DND-41 (cell line): ENCODE measurements at regions not wholly inside any gene's neighbourhood (a gene's known extent, or its start where the extent isn't known, plus 50 kb on each side); places are given as distances from the start of the nearest gene placed in this dataset.
A peak's percentile ranks its signal among the peaks of the same experiment; 100 is the strongest.

Experiments
- ATAC-seq: fragments of 200-7000 bp; cut with Tn5 transposase; 3 replicates; pipeline ENCODE4 v1.9.1; 2021; ENCODE audit warnings: low read depth; ENCODE audit not compliant: insufficient read depth
- DNase-seq: peaks from one replicate; pipeline ENCODE4 v3.0.0-alpha.2; 2020
- H2AFZ ChIP-seq: 2 replicates; pipeline ENCODE4 v1.6.0; 2012; ENCODE audit warnings: low read depth, low read length
- H3K27ac ChIP-seq: 2 replicates; pipeline ENCODE4 v1.5.1; 2012; ENCODE audit warnings: low read length, inconsistent platforms
- H3K27me3 ChIP-seq: fragments of 200-600 bp; sonication (generic); 2 replicates; pipeline ENCODE4 v1.6.0; 2012; ENCODE audit warnings: low read length, mild to moderate bottlenecking, inconsistent platforms; ENCODE audit not compliant: insufficient read depth, poor library complexity
- H3K36me3 ChIP-seq: 2 replicates; pipeline ENCODE4 v1.5.1; 2012; ENCODE audit warnings: low read length, inconsistent platforms; ENCODE audit not compliant: insufficient read depth
- H3K4me1 ChIP-seq: 2 replicates; pipeline ENCODE4 v1.5.1; 2012; ENCODE audit warnings: mild to moderate bottlenecking, low read length; ENCODE audit not compliant: insufficient read depth
- H3K4me2 ChIP-seq: 2 replicates; pipeline ENCODE4 v1.6.0; 2012; ENCODE audit warnings: mild to moderate bottlenecking, moderate library complexity, low read length, inconsistent platforms; ENCODE audit not compliant: insufficient read depth
- H3K4me3 ChIP-seq, 2 experiments: fragments of 200-600 bp in 1 of 2; shearing (Covaris generic) in 1 of 2; 2 replicates each; pipeline ENCODE4 v1.5.1; 2012 to 2016; ENCODE audit warnings: inconsistent platforms in 2 of 2, low read length in 2 of 2, mild to moderate bottlenecking in 2 of 2, low read depth in 1 of 2, moderate library complexity in 1 of 2
- H3K79me2 ChIP-seq: 2 replicates; pipeline ENCODE4 v1.6.0; 2012; ENCODE audit warnings: low read length, inconsistent platforms; ENCODE audit not compliant: insufficient read depth
- H3K9ac ChIP-seq: 2 replicates; pipeline ENCODE4 v1.6.0; 2012; ENCODE audit warnings: low read depth, mild to moderate bottlenecking, inconsistent platforms, low read length, moderate library complexity
- H3K9me3 ChIP-seq: 2 replicates; pipeline ENCODE4 v1.5.1; 2012; ENCODE audit warnings: low read length, moderate library complexity, mild to moderate bottlenecking, inconsistent platforms; ENCODE audit not compliant: insufficient read depth, severe bottlenecking
- H4K20me1 ChIP-seq: 2 replicates; pipeline ENCODE4 v1.6.0; 2012; ENCODE audit warnings: low read length; ENCODE audit not compliant: insufficient read depth
- CTCF ChIP-seq: IDR thresholded peaks from 2 replicates; pipeline ENCODE4 v1.5.1; 2012; ENCODE audit warnings: borderline replicate concordance, low read length, moderate library complexity, mild to moderate bottlenecking; ENCODE audit not compliant: poor library complexity, severe bottlenecking; ENCODE audit errors: extremely low read depth
- EZH2 ChIP-seq: IDR thresholded peaks from 3 replicates; pipeline ENCODE4 v1.6.1; 2012; ENCODE audit warnings: borderline replicate concordance, low read depth, mild to moderate bottlenecking, moderate library complexity, low read length, inconsistent platforms; ENCODE audit not compliant: severe bottlenecking

GRCh38 chr21:31394309-31394708 lies 50.2 kb upstream of the TIAM1 start:
- H3K4me2 ChIP-seq: peak overlapping the region; percentile 61
- H3K79me2 ChIP-seq: peaks cover 19% of the 10 kb centered on the region
- peak overlapping the region in 1 of 2 experiments; percentile 43; a peak in 2 of 4 replicates for H3K4me3 ChIP-seq
- no peaks in the 10 kb centered on the region for H3K36me3 ChIP-seq
- TF ChIP-seq EZH2 (no peak), CTCF (no peak)
- peak overlapping the region; percentile 48 for H3K9ac ChIP-seq
- peaks cover 61% of the 10 kb centered on the region for H3K4me1 ChIP-seq
- peak; percentile 78 for DNase-seq
- peak; percentile 78 for ATAC-seq
- H3K27me3 ChIP-seq: no peaks in the 10 kb centered on the region
- no peaks in the 10 kb centered on the region for H3K9me3 ChIP-seq
- H3K27ac ChIP-seq: peak overlapping the region; percentile 94
- H4K20me1 ChIP-seq: no peaks in the 10 kb centered on the region
- H2AFZ ChIP-seq: peak overlapping the region; percentile 59
